SU-DHL-6 (cell line): ENCODE measurements at regions not wholly inside any gene's neighbourhood (a gene's known extent, or its start where the extent isn't known, plus 50 kb on each side); places are given as distances from the start of the nearest gene placed in this dataset.

Experiments
- CTCF ChIP-seq: fragments of 200-600 bp; sonication (generic); IDR thresholded peaks from one replicate; pipeline ENCODE4 v1.5.1; 2017; ENCODE audit warnings: antibody characterized with exemption, mild to moderate bottlenecking, low read length, moderate library complexity; ENCODE audit not compliant: insufficient read depth, poor library complexity, severe bottlenecking
- EZH2phosphoT487 ChIP-seq: fragments of 200-600 bp; sonication (generic), shearing (Covaris generic); conservative IDR thresholded peaks from 2 replicates; pipeline ENCODE4 v1.6.1; 2018; ENCODE audit warnings: mild to moderate bottlenecking, antibody characterized with exemption, low read length, moderate library complexity, mixed read lengths

GRCh38 chr4:167702391-167702790 lies 389.9 kb upstream of the ANXA10 start:
- TF ChIP-seq CTCF (no peak), EZH2phosphoT487 (no peak)
